ENCODE measurements at regions not wholly inside any gene's neighbourhood (a gene's known extent, or its start where the extent isn't known, plus 50 kb on each side); places are given as distances from the start of the nearest gene placed in this dataset.

DNA sequence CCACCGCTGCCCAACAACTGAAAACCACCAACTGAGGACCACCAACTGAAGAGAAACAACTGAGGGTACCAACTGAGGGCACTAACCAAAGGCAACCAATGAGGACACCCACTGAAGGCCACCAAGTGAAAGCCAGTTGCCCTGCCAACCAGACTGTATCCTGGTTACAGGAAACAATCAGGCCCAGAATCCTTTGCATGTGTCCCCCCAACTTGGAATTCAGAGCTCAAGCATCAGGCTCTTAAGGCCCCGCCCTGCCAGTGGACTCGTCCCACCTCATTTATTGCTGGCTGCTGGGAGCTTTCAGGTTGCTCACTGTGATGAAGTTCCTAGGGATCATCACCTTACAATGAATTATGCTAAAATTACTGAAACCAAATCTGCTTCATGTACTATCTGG, 76.6 kb upstream of the ABI1 start:
- TF ChIP-seq, protein P1, sequence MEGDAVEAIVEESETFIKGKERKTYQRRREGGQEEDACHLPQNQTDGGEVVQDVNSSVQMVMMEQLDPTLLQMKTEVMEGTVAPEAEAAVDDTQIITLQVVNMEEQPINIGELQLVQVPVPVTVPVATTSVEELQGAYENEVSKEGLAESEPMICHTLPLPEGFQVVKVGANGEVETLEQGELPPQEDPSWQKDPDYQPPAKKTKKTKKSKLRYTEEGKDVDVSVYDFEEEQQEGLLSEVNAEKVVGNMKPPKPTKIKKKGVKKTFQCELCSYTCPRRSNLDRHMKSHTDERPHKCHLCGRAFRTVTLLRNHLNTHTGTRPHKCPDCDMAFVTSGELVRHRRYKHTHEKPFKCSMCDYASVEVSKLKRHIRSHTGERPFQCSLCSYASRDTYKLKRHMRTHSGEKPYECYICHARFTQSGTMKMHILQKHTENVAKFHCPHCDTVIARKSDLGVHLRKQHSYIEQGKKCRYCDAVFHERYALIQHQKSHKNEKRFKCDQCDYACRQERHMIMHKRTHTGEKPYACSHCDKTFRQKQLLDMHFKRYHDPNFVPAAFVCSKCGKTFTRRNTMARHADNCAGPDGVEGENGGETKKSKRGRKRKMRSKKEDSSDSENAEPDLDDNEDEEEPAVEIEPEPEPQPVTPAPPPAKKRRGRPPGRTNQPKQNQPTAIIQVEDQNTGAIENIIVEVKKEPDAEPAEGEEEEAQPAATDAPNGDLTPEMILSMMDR (IDR thresholded peaks at IDR 0.05) = no peak
- TF ChIP-seq EP300 (IDR thresholded peaks at IDR 0.05; ENCODE audit: low read depth) (no peak), POLR2A (IDR thresholded peaks at IDR 0.05) (no peak), POLR2AphosphoS5 (IDR thresholded peaks at IDR 0.05) (no peak)

Measured in transverse colon (tissue), 4 donors.